ENCODE measurements at regions not wholly inside any gene's neighbourhood (a gene's known extent, or its start where the extent isn't known, plus 50 kb on each side); places are given as distances from the start of the nearest gene placed in this dataset.

DNA sequence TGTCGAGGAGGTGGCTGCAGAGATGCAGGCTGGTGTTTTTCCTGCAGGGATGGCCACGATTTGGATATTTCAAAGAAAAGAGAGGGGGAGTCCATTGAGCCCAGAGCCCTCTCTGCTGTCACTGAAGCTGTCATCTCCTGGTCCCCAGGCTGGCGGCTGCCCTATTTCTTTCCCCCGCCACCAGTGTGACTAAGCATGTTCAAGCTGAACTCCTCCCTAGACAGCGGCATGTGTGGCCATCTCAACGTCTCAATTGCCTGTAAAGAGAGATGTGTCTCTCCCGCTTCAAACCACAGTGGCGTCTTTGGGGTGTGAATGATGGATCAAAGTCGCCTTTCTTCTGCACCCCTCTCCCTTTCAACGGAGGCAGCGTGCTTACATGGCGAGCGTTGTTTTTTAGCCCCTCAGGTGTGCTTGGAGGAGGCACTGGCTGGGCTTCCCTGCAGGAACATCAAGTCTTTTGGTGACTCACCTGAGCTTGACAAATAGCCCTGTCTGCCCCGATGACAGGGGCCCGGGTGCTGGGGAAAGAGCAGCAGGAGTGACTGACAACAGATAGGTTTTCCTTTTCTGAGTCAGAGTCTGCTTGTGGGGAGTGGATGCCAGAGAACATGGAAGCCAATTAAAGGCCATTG, 346.4 kb upstream of the AJAP1 start:
- no peak for DNase-seq (ENCODE audit: low spot score)
- Histone ChIP-seq H3K27ac (ENCODE audit: low read depth in 1 of 2, low read length in 2 of 2) (no peak overlapping the region), H3K36me3 (ENCODE audit: control insufficient read depth in 4 of 4, insufficient read depth in 3 of 4, low read depth in 1 of 4, low read length in 3 of 4) (no peaks in the 10 kb centered on the region), H3K4me3 (ENCODE audit: low read depth in 1 of 3, low read length in 3 of 3) (no peak overlapping the region), H3K9ac (ENCODE audit: low read depth in 1 of 2, low read length in 2 of 2) (no peak overlapping the region), H3K9me3 (ENCODE audit: control insufficient read depth in 4 of 4, low read length in 3 of 4) (no peaks in the 10 kb centered on the region), H3K27me3 (ENCODE audit: control insufficient read depth in 4 of 4, insufficient read depth in 4 of 4, low read length in 3 of 4) (peaks cover 0 to 2% (median 0%) of the 10 kb centered on the region in 4 donors), H3K4me1 (ENCODE audit: control insufficient read depth in 4 of 4, insufficient read depth in 4 of 4, low read length in 3 of 4) (no peaks in the 10 kb centered on the region)
- no peak for TF ChIP-seq FOXA1 (IDR thresholded peaks at IDR 0.05)
- TF ChIP-seq, protein P1, sequence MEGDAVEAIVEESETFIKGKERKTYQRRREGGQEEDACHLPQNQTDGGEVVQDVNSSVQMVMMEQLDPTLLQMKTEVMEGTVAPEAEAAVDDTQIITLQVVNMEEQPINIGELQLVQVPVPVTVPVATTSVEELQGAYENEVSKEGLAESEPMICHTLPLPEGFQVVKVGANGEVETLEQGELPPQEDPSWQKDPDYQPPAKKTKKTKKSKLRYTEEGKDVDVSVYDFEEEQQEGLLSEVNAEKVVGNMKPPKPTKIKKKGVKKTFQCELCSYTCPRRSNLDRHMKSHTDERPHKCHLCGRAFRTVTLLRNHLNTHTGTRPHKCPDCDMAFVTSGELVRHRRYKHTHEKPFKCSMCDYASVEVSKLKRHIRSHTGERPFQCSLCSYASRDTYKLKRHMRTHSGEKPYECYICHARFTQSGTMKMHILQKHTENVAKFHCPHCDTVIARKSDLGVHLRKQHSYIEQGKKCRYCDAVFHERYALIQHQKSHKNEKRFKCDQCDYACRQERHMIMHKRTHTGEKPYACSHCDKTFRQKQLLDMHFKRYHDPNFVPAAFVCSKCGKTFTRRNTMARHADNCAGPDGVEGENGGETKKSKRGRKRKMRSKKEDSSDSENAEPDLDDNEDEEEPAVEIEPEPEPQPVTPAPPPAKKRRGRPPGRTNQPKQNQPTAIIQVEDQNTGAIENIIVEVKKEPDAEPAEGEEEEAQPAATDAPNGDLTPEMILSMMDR (IDR thresholded peaks at IDR 0.05; ENCODE audit: low read depth, low read length, missing input control), result no peak
- TF ChIP-seq, protein P2, sequence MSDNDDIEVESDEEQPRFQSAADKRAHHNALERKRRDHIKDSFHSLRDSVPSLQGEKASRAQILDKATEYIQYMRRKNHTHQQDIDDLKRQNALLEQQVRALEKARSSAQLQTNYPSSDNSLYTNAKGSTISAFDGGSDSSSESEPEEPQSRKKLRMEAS (IDR thresholded peaks at IDR 0.05), result no peak
- TF ChIP-seq RAD21 (IDR thresholded peaks at IDR 0.05), result no peak
- no peak for TF ChIP-seq SP1 (IDR thresholded peaks at IDR 0.05)
- TF ChIP-seq JUND (IDR thresholded peaks at IDR 0.05), result no peak
- no peak for TF ChIP-seq NR2F2 (IDR thresholded peaks at IDR 0.05)
- TF ChIP-seq, protein P3, sequence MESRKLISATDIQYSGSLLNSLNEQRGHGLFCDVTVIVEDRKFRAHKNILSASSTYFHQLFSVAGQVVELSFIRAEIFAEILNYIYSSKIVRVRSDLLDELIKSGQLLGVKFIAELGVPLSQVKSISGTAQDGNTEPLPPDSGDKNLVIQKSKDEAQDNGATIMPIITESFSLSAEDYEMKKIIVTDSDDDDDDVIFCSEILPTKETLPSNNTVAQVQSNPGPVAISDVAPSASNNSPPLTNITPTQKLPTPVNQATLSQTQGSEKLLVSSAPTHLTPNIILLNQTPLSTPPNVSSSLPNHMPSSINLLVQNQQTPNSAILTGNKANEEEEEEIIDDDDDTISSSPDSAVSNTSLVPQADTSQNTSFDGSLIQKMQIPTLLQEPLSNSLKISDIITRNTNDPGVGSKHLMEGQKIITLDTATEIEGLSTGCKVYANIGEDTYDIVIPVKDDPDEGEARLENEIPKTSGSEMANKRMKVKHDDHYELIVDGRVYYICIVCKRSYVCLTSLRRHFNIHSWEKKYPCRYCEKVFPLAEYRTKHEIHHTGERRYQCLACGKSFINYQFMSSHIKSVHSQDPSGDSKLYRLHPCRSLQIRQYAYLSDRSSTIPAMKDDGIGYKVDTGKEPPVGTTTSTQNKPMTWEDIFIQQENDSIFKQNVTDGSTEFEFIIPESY (IDR thresholded peaks at IDR 0.05), result no peak
- TF ChIP-seq, protein P4, sequence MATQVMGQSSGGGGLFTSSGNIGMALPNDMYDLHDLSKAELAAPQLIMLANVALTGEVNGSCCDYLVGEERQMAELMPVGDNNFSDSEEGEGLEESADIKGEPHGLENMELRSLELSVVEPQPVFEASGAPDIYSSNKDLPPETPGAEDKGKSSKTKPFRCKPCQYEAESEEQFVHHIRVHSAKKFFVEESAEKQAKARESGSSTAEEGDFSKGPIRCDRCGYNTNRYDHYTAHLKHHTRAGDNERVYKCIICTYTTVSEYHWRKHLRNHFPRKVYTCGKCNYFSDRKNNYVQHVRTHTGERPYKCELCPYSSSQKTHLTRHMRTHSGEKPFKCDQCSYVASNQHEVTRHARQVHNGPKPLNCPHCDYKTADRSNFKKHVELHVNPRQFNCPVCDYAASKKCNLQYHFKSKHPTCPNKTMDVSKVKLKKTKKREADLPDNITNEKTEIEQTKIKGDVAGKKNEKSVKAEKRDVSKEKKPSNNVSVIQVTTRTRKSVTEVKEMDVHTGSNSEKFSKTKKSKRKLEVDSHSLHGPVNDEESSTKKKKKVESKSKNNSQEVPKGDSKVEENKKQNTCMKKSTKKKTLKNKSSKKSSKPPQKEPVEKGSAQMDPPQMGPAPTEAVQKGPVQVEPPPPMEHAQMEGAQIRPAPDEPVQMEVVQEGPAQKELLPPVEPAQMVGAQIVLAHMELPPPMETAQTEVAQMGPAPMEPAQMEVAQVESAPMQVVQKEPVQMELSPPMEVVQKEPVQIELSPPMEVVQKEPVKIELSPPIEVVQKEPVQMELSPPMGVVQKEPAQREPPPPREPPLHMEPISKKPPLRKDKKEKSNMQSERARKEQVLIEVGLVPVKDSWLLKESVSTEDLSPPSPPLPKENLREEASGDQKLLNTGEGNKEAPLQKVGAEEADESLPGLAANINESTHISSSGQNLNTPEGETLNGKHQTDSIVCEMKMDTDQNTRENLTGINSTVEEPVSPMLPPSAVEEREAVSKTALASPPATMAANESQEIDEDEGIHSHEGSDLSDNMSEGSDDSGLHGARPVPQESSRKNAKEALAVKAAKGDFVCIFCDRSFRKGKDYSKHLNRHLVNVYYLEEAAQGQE (IDR thresholded peaks at IDR 0.05), result no peak
- whole genome bisulfite sequencing, result 77% methylated on average over 15 of the region's 15 CpGs

DNA sequence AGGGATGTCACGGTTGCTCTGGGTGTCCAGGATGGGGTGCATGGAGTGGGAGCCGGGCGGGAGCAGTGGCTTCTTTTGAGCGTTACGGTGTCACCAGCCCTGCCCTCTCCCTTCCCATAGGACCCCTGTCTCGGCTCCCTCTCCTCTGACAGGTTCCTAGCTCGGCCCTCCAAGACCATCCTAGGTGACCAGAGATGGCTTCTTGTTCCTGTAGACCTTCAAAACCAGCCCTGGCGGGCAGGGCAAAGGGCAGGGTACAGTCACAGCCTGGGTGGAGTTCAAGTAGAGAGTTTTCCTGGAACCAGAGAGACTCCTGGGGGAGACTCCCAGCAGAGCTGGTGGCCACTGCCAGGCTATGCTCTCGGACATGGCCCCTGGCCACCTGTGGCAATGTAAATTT, 345.6 kb upstream of the AJAP1 start:
- Histone ChIP-seq H3K27me3 (ENCODE audit: control insufficient read depth in 4 of 4, insufficient read depth in 4 of 4, low read length in 3 of 4) (peaks cover 0 to 2% (median 0%) of the 10 kb centered on the region in 4 donors), H3K9me3 (ENCODE audit: control insufficient read depth in 4 of 4, low read length in 3 of 4) (peaks cover 0 to 3% (median 1%) of the 10 kb centered on the region in 4 donors), H3K4me1 (ENCODE audit: control insufficient read depth in 4 of 4, insufficient read depth in 4 of 4, low read length in 3 of 4) (no peaks in the 10 kb centered on the region), H3K27ac (ENCODE audit: low read depth in 1 of 2, low read length in 2 of 2) (no peak overlapping the region), H3K9ac (ENCODE audit: low read depth in 1 of 2, low read length in 2 of 2) (no peak overlapping the region), H3K36me3 (ENCODE audit: control insufficient read depth in 4 of 4, insufficient read depth in 3 of 4, low read depth in 1 of 4, low read length in 3 of 4) (no peaks in the 10 kb centered on the region), H3K4me3 (ENCODE audit: low read depth in 1 of 3, low read length in 3 of 3) (no peak overlapping the region)
- DNase-seq (ENCODE audit: low spot score), result no peak
- WGBS, result 71% methylated on average over 9 of the region's 9 CpGs
- TF ChIP-seq, protein P5, sequence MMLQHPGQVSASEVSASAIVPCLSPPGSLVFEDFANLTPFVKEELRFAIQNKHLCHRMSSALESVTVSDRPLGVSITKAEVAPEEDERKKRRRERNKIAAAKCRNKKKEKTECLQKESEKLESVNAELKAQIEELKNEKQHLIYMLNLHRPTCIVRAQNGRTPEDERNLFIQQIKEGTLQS (IDR thresholded peaks at IDR 0.05), result no peak
- TF ChIP-seq RAD21 (IDR thresholded peaks at IDR 0.05) (no peak), NR2F2 (IDR thresholded peaks at IDR 0.05) (no peak), YY1 (IDR thresholded peaks at IDR 0.05) (no peak), TAF1 (conservative IDR thresholded peaks at IDR 0.05) (no peak), EGR1 (IDR thresholded peaks at IDR 0.05; ENCODE audit: low read depth in 2 of 2) (no peak), FOXA2 (IDR thresholded peaks at IDR 0.05) (no peak)
- TF ChIP-seq, protein P1 (IDR thresholded peaks at IDR 0.05; ENCODE audit: low read depth, low read length, missing input control), result no peak
- TF ChIP-seq, protein P2 (IDR thresholded peaks at IDR 0.05), result no peak
